ENCODE measurements at regions not wholly inside any gene's neighbourhood (a gene's known extent, or its start where the extent isn't known, plus 50 kb on each side); places are given as distances from the start of the nearest gene placed in this dataset.
"Not testable (repeated sequence)": the region's sequence is repeated elsewhere in the genome, so short reads cannot be mapped to it uniquely, and the experiment has no call there.

DNA sequence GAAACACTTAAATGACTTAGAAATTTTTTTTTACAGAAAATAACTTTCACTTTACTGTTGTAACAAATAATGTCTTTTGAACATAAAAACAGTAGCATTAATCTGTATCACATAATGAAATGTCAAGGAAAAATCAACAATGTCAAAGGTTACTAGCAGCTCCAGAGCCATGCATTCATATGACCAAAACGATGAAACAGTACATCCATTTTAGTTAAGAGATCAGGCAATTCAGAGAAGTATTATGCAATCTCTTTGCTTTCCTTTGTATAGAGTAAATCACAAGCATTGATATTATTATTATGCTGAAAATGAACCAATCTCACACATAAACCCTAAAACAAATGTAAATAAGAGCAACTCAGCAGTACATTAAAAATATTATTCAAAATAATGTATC lies 748.9 kb downstream of the PLA2G4A start:
- no peaks in the 10 kb centered on the region for H3K36me3 ChIP-seq
- H3K9me3 ChIP-seq = no peaks in the 10 kb centered on the region
- no peak overlapping the region for H3K4me3 ChIP-seq
- H3K9ac ChIP-seq = no peak overlapping the region
- H4K20me1 ChIP-seq = no peaks in the 10 kb centered on the region
- H3K27ac ChIP-seq = no peak overlapping the region
- TF ChIP-seq Cebpa-rat (IDR thresholded peaks at IDR 0.05) = no peak
- no peaks in the 10 kb centered on the region for H3K27me3 ChIP-seq
- no peak overlapping the region for H3K4me2 ChIP-seq
- no peaks in the 10 kb centered on the region for H3K4me1 ChIP-seq

- H3K9ac ChIP-seq = no peak overlapping the region
- H3K4me1 ChIP-seq = peaks cover 19% of the 10 kb centered on the region
- no peak overlapping the region for H3K4me2 ChIP-seq
- H3K36me3 ChIP-seq = no peaks in the 10 kb centered on the region
- no peak overlapping the region for H3K27ac ChIP-seq
- TF ChIP-seq Cebpa-rat (IDR thresholded peaks at IDR 0.05) = no peak
- H3K4me3 ChIP-seq = no peak overlapping the region
- no peaks in the 10 kb centered on the region for H4K20me1 ChIP-seq
- H3K9me3 ChIP-seq = no peaks in the 10 kb centered on the region
- no peaks in the 10 kb centered on the region for H3K27me3 ChIP-seq
Measured at GRCh38 chr1:187588917-187589316, 760.2 kb downstream of the PLA2G4A start.

DNA sequence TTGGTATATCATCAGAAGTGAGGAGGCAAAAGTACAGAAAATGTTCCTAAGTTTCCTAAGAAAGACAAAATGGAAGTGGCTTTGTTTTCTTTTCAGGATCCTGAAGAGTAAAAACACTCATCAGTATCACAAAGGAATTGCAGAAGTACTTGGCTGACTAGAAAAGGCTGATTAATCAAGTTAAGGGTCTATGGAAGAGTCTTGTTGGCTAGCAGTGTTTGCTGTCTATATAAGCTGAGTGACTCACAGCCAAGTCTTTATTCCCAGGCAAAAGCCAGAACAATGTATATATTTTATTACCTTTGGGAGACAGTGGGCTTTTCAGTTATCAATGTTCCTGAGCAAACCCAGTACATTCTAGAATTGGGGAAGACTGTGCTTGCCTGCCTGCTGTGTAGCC lies 777.0 kb downstream of the PLA2G4A start:
- Histone ChIP-seq H3K9ac (no peak overlapping the region), H3K4me2 (no peak overlapping the region), H3K4me3 (no peak overlapping the region), H3K27me3 (no peaks in the 10 kb centered on the region), H3K9me3 (no peaks in the 10 kb centered on the region), H3K27ac (no peak overlapping the region), H4K20me1 (no peaks in the 10 kb centered on the region), H3K4me1 (no peaks in the 10 kb centered on the region), H3K36me3 (no peaks in the 10 kb centered on the region)
- TF ChIP-seq Cebpa-rat (IDR thresholded peaks at IDR 0.05) = no peak

DNA sequence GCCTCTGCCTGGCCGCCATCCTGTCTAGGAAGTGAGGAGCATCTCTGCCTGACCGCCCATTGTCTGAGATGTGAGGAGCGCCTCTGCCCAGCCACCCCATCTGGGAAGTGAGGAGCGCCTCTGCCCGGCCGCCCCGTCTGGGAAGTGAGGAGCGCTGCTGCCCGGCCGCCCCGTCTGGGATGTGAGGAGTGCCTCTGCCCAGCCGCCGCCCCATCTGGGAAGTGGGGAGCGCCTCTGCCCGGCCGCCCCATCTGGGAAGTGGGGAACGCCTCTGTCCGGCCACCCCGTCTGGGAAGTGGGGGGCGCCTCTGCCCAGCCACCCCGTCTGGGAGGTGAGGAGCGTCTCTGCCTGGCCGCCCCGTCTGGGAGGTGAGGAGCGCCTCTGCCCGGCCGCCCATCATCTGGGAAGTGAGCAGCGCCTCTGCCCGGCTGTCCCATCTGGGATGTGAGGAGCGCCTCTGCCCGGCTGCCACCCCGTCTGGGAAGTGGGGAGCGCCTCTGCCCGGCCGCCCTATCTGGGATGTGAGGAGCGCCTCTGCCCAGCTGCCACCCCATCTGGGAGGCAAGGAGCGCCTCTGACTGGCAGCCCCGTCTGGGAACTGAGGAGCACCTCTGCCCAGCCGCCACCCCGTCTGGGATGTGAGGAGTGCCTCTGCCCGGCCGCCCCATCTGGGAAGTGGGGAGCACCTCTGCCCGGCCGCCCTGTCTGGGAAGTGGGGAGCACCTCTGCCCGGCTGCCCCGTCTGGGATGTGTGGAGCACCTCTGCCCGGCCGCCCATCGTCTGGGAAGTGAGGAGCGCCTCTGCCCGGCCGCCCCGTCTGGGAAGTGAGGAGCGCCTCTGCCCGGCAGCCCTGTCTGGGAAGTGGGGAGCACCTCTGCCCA lies 787.3 kb downstream of the PLA2G4A start:
- H3K9me3 ChIP-seq = peaks cover 24% of the 10 kb centered on the region
- H3K27me3 ChIP-seq, H3K4me3 ChIP-seq, H3K9ac ChIP-seq, H3K4me1 ChIP-seq, H3K27ac ChIP-seq, H3K36me3 ChIP-seq, H4K20me1 ChIP-seq, H3K4me2 ChIP-seq: not testable (repeated sequence)

DNA sequence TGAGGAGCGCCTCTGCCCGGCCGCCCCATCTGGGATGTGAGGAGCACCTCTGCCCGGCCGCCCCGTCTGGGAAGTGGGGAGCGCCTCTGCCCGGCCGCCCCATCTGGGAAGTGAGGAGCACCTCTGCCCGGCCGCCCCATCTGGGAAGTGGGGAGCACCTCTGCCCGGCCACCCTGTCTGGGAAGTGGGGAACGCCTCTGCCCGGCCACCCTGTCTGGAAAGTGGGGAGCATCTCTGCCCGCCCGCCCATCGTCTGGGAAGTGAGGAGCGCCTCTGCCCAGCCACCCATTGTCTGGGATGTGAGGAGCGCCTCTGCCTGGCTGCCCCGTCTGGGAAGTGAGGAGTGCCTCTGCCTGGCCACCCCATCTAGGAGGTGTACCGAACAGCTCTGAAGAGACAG lies 788.1 kb downstream of the PLA2G4A start:
- H3K4me1 ChIP-seq, H3K27ac ChIP-seq, H3K9ac ChIP-seq, H3K36me3 ChIP-seq, H3K4me2 ChIP-seq, H4K20me1 ChIP-seq, H3K4me3 ChIP-seq, H3K27me3 ChIP-seq: not testable (repeated sequence)
- peaks cover 24% of the 10 kb centered on the region for H3K9me3 ChIP-seq

- H3K9ac ChIP-seq = no peak overlapping the region
- no peaks in the 10 kb centered on the region for H4K20me1 ChIP-seq
- TF ChIP-seq Cebpa-rat (IDR thresholded peaks at IDR 0.05) = no peak
- H3K4me3 ChIP-seq = no peak overlapping the region
- H3K4me2 ChIP-seq = no peak overlapping the region
- no peaks in the 10 kb centered on the region for H3K36me3 ChIP-seq
- no peaks in the 10 kb centered on the region; the same call in 1 of the 2 replicates for H3K4me1 ChIP-seq
- no peaks in the 10 kb centered on the region for H3K27me3 ChIP-seq
- H3K27ac ChIP-seq = no peak overlapping the region
- peaks cover 24% of the 10 kb centered on the region for H3K9me3 ChIP-seq
Measured at GRCh38 chr1:187617776-187618175, 789.0 kb downstream of the PLA2G4A start.

GRCh38 chr1:187619175-187619574 lies 790.4 kb downstream of the PLA2G4A start:
- Histone ChIP-seq H3K27ac (no peak overlapping the region), H3K4me3 (no peak overlapping the region), H4K20me1 (no peaks in the 10 kb centered on the region), H3K4me2 (no peak overlapping the region), H3K9ac (no peak overlapping the region), H3K36me3 (no peaks in the 10 kb centered on the region), H3K4me1 (no peaks in the 10 kb centered on the region; the same call in 1 of the 2 replicates), H3K27me3 (no peaks in the 10 kb centered on the region), H3K9me3 (peaks cover 24% of the 10 kb centered on the region)
- TF ChIP-seq Cebpa-rat (IDR thresholded peaks at IDR 0.05) = no peak

DNA sequence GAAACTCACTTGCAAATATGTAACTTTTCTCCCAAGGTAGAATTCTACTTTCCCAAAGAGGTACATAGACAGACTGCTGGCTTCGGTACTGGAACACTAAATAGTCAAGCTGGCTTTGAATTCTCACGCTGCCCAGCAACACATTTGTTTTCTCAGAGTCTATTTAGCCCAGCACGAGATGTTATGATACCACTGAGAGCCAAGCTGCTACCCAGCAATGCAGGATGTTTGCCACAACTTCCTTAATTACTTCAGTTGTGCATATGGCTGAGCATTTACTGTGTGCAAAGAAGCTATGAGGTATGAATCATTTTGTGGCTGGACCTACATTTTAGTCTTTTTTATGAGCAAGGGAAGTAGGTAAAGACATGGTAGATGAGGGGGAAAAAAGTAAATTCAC lies 793.2 kb downstream of the PLA2G4A start:
- H3K9me3 ChIP-seq = peaks cover 1% of the 10 kb centered on the region
- no peak overlapping the region for H3K4me2 ChIP-seq

GRCh38 chr1:187622545-187622944 lies 793.8 kb downstream of the PLA2G4A start:
- TF ChIP-seq Cebpa-rat (IDR thresholded peaks at IDR 0.05) = no peak
- no peaks in the 10 kb centered on the region for H3K9me3 ChIP-seq
- no peak overlapping the region for H3K9ac ChIP-seq
- no peak overlapping the region for H3K27ac ChIP-seq
- H3K4me3 ChIP-seq = no peak overlapping the region
- H3K4me1 ChIP-seq = no peaks in the 10 kb centered on the region; the same call in 1 of the 2 replicates
- no peaks in the 10 kb centered on the region for H4K20me1 ChIP-seq
- H3K36me3 ChIP-seq = no peaks in the 10 kb centered on the region
- no peak overlapping the region for H3K4me2 ChIP-seq
- H3K27me3 ChIP-seq = no peaks in the 10 kb centered on the region

More for the DNA sequence above, 793.2 kb downstream of the PLA2G4A start:
- Histone ChIP-seq H3K27ac (no peak overlapping the region), H3K4me1 (no peaks in the 10 kb centered on the region; the same call in 1 of the 2 replicates), H3K9ac (no peak overlapping the region), H3K4me3 (no peak overlapping the region), H4K20me1 (no peaks in the 10 kb centered on the region), H3K27me3 (no peaks in the 10 kb centered on the region), H3K36me3 (no peaks in the 10 kb centered on the region)
- TF ChIP-seq Cebpa-rat (IDR thresholded peaks at IDR 0.05) = no peak

DNA sequence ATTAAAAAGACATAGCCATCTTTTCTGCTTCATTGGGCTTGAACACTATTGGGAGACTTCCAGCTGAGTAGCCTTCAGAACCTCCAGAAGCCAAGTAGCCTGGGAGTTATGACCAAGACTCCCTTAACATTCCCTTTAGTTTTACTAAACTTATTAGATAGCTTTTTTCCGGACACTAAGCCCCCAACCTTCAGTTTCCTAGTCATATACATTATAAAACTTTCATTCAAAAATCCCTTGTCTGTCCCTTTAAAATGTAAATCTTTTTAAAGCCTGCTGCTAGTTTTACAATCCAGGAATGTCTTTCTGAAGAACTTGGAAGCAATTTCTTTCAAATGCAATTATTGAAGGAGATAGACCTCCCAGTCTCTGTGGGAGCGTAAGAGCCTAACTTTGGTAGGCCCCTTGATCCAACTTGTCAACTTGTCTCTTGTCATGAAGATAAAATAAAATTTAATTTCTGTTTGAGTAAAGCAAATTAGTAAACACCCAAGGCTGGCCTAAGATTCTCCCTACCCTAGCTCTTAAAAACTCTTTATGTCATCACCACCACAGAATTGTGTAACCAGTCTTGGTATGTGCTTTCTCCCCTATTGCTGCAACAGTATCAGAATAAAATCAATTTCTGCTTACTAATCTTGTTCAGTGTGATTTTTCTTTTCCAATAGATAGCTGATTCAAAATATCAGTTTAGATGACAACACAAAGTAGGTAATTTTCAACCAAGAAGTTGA lies 796.2 kb downstream of the PLA2G4A start:
- Histone ChIP-seq H3K36me3 (no peaks in the 10 kb centered on the region), H4K20me1 (no peaks in the 10 kb centered on the region), H3K4me3 (no peak overlapping the region), H3K4me2 (no peak overlapping the region), H3K9ac (no peak overlapping the region), H3K9me3 (no peaks in the 10 kb centered on the region), H3K27ac (no peak overlapping the region), H3K27me3 (no peaks in the 10 kb centered on the region), H3K4me1 (no peaks in the 10 kb centered on the region; the same call in 1 of the 2 replicates)
- TF ChIP-seq Cebpa-rat (IDR thresholded peaks at IDR 0.05) = no peak

All from BLaER1 (cell line).